ENCODE measurements at regions not wholly inside any gene's neighbourhood (a gene's known extent, or its start where the extent isn't known, plus 50 kb on each side); places are given as distances from the start of the nearest gene placed in this dataset.
"Not testable (repeated sequence)": the region's sequence is repeated elsewhere in the genome, so short reads cannot be mapped to it uniquely, and the experiment has no call there.

GRCh38 chr4:42284030-42284429 is 113.3 kb upstream of the SHISA3 start:
- DNase-seq (ENCODE audit: low read depth) = no peak

- DNase-seq (ENCODE audit: low read depth) = not testable (repeated sequence)
Measured at GRCh38 chr4:42288876-42289275, 108.4 kb upstream of the SHISA3 start.

- not testable (repeated sequence) for DNase-seq (ENCODE audit: low read depth)
Measured at GRCh38 chr4:42292192-42292591, 105.1 kb upstream of the SHISA3 start.

GRCh38 chr4:42293967-42294813 is 103.1 kb upstream of the SHISA3 start:
- DNase-seq (ENCODE audit: low read depth) = no peak

GRCh38 chr4:42296196-42296595 is 101.1 kb upstream of the SHISA3 start:
- no peak for DNase-seq (ENCODE audit: low read depth)

GRCh38 chr4:42302348-42302747 is 94.9 kb upstream of the SHISA3 start:
- DNase-seq (ENCODE audit: low read depth) = no peak

GRCh38 chr4:42306221-42307109 is 90.8 kb upstream of the SHISA3 start:
- DNase-seq (ENCODE audit: low read depth) = no peak

- no peak for DNase-seq (ENCODE audit: low read depth)
Measured at GRCh38 chr4:42308247-42308646, 89.0 kb upstream of the SHISA3 start.

- no peak for DNase-seq (ENCODE audit: low read depth)
Measured at GRCh38 chr4:42309361-42310260, 87.7 kb upstream of the SHISA3 start.

GRCh38 chr4:42310358-42310757 is 86.9 kb upstream of the SHISA3 start:
- no peak for DNase-seq (ENCODE audit: low read depth)

GRCh38 chr4:42310806-42311205 is 86.5 kb upstream of the SHISA3 start:
- DNase-seq (ENCODE audit: low read depth) = no peak

GRCh38 chr4:42311591-42311990 is 85.7 kb upstream of the SHISA3 start:
- DNase-seq (ENCODE audit: low read depth) = no peak

- not testable (repeated sequence) for DNase-seq (ENCODE audit: low read depth)
Measured at GRCh38 chr4:42313420-42313819, 83.9 kb upstream of the SHISA3 start.

GRCh38 chr4:42313872-42314271 is 83.4 kb upstream of the SHISA3 start:
- no peak for DNase-seq (ENCODE audit: low read depth)

GRCh38 chr4:42315231-42315630 is 82.1 kb upstream of the SHISA3 start:
- no peak for DNase-seq (ENCODE audit: low read depth)

GRCh38 chr4:42320822-42321388 is 76.4 kb upstream of the SHISA3 start:
- DNase-seq (ENCODE audit: low read depth) = no peak

- no peak for DNase-seq (ENCODE audit: low read depth)
Measured at GRCh38 chr4:42326040-42326439, 71.2 kb upstream of the SHISA3 start.

GRCh38 chr4:42326524-42326923 is 70.8 kb upstream of the SHISA3 start:
- DNase-seq (ENCODE audit: low read depth) = no peak

- no peak for DNase-seq (ENCODE audit: low read depth)
Measured at GRCh38 chr4:42327323-42327722, 70.0 kb upstream of the SHISA3 start.

GRCh38 chr4:42328978-42329377 is 68.3 kb upstream of the SHISA3 start:
- no peak for DNase-seq (ENCODE audit: low read depth)

GRCh38 chr4:42329421-42329820 is 67.9 kb upstream of the SHISA3 start:
- no peak for DNase-seq (ENCODE audit: low read depth)

All from GM04504 (cell line).